WTC11 (cell line): ENCODE measurements at regions not wholly inside any gene's neighbourhood (a gene's known extent, or its start where the extent isn't known, plus 50 kb on each side); places are given as distances from the start of the nearest gene placed in this dataset.

Source experiments
- ATF2 ChIP-seq: sonication (generic); formaldehyde crosslinking; IDR thresholded peaks from 2 replicates; pipeline ENCODE4 v1.8.1; 2022; ENCODE audit warnings: low read depth, missing genetic modification reagents, borderline replicate concordance
- ATF6 ChIP-seq: sonication (generic); formaldehyde crosslinking; IDR thresholded peaks from 2 replicates; pipeline ENCODE4 v1.8.1; 2023; ENCODE audit warnings: mild to moderate bottlenecking, missing genetic modification reagents
- CBFB ChIP-seq: sonication (generic); formaldehyde crosslinking; IDR thresholded peaks from 2 replicates; pipeline ENCODE4 v1.8.1; 2022; ENCODE audit warnings: mild to moderate bottlenecking, low read depth, missing genetic modification reagents
- CTCF ChIP-seq: fragments of 200-600 bp; IDR thresholded peaks from 2 replicates; pipeline ENCODE4 v1.8.0; 2022; ENCODE audit warnings: antibody characterized with exemption
- E2F1 ChIP-seq: sonication (generic); formaldehyde crosslinking; IDR thresholded peaks from 2 replicates; pipeline ENCODE4 v1.8.0; 2022; ENCODE audit warnings: mild to moderate bottlenecking, missing genetic modification reagents
- E2F4 ChIP-seq: sonication (generic); formaldehyde crosslinking; IDR thresholded peaks from 2 replicates; pipeline ENCODE4 v1.8.1; 2022; ENCODE audit warnings: low read depth, mild to moderate bottlenecking, moderate library complexity, missing genetic modification reagents, borderline replicate concordance
- JAZF1 ChIP-seq: fragments of 250-450 bp; sonication (Bioruptor Pico); IDR thresholded peaks from 2 replicates; pipeline ENCODE4 v1.9.0; 2021; ENCODE audit warnings: moderate library complexity, mild to moderate bottlenecking, inconsistent platforms
- MAX ChIP-seq: sonication (generic); formaldehyde crosslinking; IDR thresholded peaks from 2 replicates; pipeline ENCODE4 v1.8.0; 2022; ENCODE audit warnings: mild to moderate bottlenecking, missing genetic modification reagents
- PRDM15 ChIP-seq: sonication (generic); formaldehyde crosslinking; IDR thresholded peaks from 2 replicates; pipeline ENCODE4 v1.8.0; 2022; ENCODE audit warnings: missing genetic modification reagents
- ZBTB43 ChIP-seq: sonication (generic); formaldehyde crosslinking; IDR thresholded peaks from 2 replicates; pipeline ENCODE4 v1.8.1; 2023; ENCODE audit warnings: mild to moderate bottlenecking, missing genetic modification reagents
- ZNF121 ChIP-seq: sonication (generic); formaldehyde crosslinking; IDR thresholded peaks from 2 replicates; pipeline ENCODE4 v1.8.0; 2023; ENCODE audit warnings: missing genetic modification reagents
- ZNF263 ChIP-seq: sonication (generic); formaldehyde crosslinking; IDR thresholded peaks from 2 replicates; pipeline ENCODE4 v1.8.1; 2022; ENCODE audit warnings: low read depth, mild to moderate bottlenecking, moderate library complexity, missing genetic modification reagents

GRCh38 chr17:33908363-33909064, 346.6 kb upstream of the CCL2 start:
- TF ChIP-seq PRDM15 (CRISPR knock-in tag), result no peak
- no peak for TF ChIP-seq CTCF
- no peak for TF ChIP-seq MAX (CRISPR knock-in tag)
- no peak for TF ChIP-seq JAZF1 (CRISPR knock-in tag)
- no peak for TF ChIP-seq ZNF121
- TF ChIP-seq CBFB (CRISPR knock-in tag), result no peak
- no peak for TF ChIP-seq ATF6 (CRISPR knock-in tag)
- no peak for TF ChIP-seq E2F4
- TF ChIP-seq ZBTB43 (CRISPR knock-in tag), result no peak
- no peak for TF ChIP-seq E2F1 (CRISPR knock-in tag)
- TF ChIP-seq ATF2, result no peak
- no peak for TF ChIP-seq ZNF263 (CRISPR knock-in tag)
